ENCODE measurements at regions not wholly inside any gene's neighbourhood (a gene's known extent, or its start where the extent isn't known, plus 50 kb on each side); places are given as distances from the start of the nearest gene placed in this dataset.

DNA sequence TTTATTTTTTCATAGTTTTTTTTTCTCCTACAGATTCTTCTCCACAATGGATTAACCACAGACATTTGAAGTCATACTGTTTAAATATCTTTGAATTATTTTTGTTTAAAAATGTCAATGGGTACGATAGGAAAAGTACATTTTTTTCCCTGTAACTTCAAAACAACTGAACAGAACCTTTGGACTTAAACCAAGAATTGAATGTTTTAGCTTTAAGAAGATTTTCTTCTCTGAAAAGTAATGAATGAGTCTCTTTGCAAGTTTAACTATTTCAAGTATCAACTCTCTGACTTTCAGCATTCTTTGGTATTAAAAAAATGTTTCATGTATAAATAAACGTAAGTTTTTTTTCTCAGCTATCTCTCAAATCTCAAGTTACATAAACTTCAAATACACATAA, 364.3 kb downstream of the FBXO8 start:
- DNase-seq, result no peak

DNA sequence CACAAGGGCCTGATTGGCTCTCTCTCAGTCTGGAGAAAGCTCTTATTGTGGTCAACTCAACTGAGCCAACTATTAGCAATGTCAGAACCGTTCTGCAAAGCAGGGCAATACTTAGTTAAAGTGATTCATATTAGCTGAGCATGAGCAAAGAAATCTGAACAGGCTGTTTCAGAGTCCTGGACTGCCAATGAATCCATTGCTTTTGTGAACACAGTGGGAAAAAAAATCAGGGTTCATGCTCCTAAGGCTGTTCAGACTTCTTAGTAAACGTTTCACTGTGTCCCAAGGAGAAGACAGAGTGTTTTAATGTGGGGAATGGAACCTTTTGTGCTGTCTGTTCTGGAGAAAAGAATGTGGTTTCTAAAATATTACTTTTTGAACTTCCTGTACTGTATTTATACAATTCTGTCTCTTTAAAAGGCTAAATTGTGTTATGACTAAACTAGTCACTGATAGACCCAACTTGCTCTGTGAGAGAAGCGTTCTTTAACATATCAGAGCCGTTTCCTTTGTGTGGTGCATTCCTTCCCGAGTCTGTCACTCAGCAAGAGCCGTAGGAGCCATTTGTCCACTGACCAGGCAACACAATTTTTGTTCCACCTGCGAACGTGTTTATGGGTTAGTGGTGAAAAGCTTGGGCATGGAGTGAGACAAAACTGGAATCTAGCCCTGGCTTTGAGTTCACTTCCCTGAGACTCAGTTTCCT, 366.1 kb downstream of the FBXO8 start:
- DNase-seq, result no peak

DNA sequence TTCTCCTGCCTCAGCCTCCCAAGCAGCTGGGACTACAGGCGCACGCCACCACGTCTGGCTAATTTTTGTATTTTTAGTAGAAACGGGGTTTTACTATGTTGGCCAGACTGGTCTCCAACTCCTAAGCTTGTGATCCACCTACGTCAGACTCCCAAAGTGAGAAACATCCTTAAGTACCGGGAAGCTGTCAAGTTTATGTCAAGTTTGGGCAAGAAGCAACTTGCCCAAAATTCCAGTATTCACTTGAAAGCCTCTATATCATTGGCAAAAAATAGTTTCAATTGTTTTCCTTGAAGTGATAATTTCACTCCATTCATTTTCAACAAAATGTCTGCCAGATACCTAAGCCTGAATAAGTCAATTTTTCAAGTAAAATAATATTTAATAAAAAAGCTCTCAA, 370.0 kb downstream of the FBXO8 start:
- DNase-seq, result no peak

DNA sequence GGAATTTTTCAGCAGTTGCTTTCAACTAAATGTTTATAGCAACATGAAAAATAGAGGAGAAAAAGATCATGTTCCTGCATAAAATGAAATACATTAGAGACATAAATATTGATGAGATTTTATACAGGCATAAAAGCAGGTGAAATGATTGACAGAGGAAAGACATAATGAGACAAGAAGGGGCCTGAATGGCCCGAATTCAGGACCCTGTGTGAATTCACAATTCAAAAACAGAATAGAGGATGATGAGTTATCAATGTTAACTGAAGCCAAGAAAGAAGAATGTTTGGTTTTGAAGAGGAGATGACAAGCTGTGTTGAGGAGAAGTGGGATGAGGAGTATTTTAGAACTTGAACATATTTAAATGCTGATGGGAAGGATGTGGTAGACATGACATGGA, 371.1 kb downstream of the FBXO8 start:
- no peak for DNase-seq

DNA sequence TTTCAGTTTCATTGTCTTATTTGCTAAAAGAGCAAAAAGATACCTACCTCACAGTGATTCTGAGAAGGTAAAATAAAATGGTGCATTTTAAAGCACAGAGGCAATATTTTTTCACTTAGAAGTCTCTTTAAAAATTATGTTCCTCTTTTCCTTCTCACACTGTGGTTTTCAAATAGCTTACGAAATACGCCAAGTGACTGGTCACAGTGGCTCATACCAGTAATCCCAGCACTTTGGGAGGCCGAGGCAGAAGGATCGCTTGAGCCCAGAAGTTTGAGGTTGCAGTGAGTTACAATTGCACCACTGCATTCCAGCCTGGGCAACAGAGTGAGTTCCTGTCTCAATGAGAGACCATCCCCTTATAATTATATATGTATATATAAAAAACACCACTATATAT, 372.6 kb downstream of the FBXO8 start:
- no peak for DNase-seq

DNA sequence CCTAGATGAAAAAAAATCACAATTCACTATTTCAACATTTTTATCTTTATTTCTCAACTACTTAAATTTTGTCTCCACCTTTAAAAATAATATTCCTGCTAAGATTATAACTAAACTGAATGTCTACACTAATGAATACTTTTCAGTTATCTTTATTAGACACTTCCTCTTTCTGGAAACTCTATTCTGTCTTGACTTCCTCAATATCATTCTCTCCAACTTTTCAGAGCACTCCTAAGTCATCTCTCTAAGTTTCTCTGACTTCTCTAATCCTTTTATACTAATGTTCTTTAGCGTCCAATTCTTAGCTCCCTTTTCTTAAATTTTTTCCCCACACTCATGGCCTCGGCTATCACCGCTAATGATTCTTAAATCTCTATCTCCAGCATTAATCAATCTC, 374.2 kb downstream of the FBXO8 start:
- DNase-seq, result no peak

DNA sequence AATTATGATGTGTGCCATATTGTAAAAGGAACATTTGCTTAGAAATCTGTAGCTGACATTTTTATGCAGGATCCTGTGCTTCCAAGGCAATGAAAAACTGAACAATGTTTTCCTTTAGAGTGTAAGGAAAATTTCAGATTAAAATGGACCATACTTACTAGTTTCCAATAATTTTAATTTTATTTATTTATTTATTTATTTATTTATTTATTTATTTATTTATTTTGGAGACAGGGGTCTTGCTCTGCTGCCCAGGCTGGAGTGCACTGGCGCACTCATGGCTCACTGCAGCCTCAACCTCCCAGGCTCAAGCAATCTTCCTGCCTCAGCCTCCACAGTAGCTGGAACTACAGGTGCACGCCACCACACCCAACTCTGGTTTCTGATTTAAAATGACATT, 369.8 kb upstream of the HAND2 start:
- DNase-seq, result no peak

DNA sequence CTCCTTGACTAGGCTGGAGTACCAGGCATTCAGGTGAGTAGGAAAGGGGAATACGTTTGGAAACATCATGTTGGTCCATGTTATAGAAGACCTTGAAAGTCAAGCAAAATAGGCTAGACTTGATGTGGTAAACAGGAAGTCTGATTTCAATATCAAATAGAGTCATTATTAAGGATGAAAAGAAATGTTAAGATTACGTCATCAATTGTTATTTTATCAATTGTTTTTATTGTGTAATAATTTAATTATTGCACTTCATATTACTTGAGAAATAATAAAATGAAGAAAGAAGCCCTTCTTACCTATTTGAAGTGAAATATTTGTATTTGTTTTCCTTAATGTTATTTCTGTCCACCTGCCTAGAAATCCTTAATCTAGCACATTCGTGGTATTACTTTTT, 361.0 kb upstream of the HAND2 start:
- DNase-seq, result no peak

DNA sequence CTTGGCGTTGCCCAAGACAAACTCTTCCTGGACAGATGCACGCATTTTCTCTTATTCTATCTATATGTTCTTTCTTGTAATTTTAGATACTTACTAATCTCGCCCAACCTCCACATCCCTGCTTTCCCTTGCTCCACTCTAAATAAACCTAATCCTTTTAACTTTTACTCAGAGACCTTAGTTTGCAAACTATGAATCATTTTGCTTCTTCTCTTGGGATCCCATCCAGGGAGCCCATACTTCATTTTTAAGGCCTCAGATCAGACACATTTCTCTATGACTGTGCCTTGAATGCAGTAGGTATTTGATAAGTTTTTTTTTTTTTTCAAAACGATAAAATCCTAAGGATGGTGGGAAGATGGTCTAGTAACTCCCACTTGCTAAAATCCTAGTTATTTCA, 353.8 kb upstream of the HAND2 start:
- DNase-seq, result no peak

DNA sequence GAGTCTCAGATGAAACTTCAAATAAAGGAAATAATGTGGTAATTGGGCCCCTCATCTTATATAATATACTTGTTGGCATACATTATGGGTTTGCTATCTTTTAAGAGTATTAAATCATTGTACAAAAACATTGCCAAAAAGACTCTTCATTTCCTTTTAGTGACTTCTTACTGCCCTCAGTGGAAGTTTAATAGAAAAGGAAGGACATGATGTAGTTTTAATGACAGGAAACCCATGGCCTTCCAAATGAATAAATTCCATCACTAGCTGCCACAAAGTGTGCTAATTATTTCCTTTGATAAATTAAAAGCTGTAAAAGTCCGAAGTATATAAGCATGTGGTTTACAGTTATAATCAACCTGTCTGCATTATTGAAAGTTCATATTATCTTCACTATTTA, 350.9 kb upstream of the HAND2 start:
- DNase-seq, result no peak

DNA sequence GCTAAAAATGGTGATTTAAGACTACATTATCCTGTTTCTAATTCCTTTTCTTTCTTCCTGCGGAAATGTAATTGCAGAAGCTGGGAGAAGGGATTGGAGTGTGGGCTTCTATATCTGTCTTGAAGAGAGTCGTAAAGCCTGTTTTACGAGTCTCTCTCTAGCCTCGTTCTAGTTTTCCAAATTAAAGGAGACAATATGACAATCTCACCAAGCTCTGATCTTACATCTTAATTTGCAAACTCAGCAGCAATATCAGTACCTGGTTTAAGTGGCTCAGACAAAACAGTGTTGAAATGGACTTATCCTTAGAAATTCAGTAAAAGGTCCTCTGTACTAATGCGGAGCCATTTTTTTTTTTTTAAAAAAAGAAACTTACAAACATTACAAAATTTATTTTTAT, 349.5 kb upstream of the HAND2 start:
- DNase-seq, result no peak

DNA sequence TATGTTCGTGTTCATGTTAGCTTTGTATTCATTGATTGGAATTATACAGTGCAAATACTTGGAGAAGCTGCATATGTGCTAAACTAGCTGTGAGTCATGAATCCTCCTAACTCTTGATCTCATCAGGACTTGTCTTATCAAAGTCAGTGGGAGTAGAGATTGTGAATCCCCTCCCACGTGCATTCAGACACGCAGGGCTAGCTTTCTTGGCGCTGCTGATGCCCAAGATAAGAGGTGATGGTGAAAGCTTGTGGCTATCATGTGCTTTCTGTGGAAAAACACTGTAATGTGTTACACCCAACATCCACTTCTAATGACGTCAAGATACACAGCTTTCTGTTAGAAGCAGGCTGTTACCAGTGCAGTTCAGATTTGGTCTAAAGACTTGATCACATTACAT, 348.7 kb upstream of the HAND2 start:
- DNase-seq, result no peak

DNA sequence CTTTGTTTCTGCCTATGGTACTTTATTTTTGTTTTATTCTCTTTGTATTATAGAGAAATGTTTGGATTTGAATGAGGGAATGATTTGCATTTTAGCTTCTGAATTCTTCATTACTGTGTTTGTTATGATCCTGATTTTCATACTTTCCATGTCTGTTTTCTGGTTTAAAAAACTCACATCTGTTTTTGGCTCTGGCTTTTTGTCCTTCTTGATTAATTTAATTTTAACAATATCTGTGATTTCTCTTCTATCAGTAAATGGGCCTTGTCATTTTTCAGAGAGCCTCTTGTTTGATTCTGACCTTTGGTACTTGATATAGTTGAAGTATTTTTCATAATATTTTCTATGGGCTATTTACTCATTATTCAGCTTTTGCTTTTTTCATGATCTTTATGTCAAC, 341.6 kb upstream of the HAND2 start:
- DNase-seq, result no peak

DNA sequence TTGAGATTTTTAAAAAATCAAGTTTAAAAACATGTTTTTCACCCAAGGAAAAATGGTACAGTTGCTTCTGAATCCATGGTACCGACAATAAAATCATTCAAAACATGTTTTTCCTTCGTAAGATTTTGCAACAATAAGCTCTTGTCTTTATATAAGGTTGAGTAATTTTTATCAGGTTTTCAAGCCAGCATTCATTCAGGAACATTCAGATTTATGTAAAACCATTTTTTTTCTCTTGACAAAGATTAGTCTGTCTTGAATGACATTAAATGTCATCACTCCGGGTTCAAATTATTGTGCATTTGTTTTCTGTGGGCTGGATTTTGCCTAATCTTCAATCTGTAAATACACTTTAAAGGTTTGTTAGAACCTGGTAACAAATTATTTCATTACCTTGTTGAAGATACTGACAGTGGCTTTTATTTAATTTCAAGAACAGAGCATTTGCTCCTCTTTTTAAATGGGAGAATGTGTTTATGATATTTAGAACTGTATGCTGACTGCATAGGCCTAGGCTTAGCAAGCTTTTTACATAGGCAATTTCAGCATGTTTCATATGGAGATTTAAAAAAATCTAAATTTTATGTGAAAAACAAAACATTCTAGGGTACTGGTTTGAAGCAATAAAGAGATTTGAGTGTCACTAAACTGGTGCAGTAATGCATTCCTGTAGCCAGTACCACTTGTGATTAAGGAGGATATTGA, 336.4 kb upstream of the HAND2 start:
- no peak for DNase-seq

DNA sequence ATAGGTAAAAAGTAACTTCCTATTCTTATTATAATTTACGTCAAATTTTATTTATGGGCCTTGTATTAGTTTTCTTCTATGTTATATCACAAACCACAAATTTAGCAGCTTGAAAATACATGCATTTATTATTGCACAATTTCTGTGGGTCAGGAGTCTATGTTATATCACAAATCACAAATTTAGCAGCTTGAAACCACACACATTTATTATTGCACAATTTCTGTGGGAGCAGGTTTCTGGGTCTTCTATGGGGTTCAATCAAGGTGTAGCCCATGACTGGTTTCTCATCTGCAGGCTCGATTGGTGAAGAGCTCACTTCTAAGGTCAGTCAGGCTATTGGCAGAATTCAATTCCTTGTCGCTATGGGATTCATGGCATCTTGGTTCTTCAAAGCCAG, 332.7 kb upstream of the HAND2 start:
- DNase-seq, result no peak

DNA sequence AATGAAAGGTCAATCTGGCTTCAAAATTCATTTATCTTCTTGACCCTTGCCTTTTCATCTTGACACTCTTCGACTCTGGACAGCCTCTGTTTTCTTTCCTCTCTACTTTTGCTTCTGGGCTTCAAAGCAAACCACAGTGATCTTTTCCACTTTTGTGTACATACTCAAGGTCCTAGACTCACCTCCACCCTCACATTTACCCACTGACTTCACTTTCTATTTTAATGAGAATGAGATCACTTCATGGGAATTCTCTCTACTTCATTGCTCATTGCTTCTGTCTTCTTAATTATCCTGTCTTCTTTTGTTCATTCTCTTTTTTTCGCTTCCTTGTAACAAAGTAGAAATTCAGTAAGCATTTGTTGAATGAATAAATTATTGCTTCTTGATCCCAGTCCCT, 330.1 kb upstream of the HAND2 start:
- no peak for DNase-seq

DNA sequence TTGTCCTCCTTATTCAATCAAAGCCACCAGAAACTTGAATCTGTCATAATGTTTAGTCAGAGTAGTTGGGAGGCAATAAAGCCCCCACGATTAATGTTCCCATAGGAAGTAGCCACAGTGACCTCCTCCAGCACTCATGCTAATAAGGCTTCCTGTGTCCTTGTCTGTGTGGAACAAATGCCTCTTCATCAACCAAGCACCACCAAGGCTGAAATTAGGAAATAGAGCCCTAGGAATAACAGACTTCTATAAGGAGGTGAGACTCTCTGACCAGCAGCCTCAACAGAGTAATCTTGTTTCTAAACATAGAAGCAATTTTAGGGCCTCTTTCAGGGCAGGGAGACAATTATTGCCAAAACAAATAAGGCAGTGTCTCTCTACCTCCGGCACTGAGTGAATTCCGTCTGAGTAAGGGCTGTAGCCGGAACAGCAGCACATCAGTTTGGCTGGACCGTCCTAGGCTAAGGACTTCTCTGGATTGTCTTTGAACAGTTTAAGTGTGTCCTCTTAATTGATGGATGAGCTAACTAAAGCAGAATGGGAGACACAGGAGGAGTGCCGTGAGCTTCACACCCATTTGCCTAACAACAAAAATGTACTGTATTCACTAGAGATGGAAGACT, 329.2 kb upstream of the HAND2 start:
- no peak for DNase-seq

DNA sequence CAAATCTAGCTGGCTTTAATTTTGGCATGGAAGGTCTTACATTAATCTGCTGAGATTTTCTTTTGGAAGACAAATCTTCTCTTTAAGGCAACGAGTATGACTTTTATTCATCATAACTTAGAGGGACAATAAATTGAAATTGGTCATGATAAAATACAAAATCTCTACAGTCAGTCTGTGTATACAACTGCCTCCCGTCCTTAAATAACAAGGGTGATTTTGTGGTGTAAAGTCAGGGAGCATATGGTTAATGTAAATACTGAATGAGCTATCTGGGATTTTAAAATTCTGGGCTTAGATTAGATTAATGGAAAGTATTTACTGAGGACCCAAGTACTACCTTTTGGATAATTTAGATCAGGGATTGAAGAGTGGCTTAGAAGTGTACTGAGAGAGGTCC, 328.4 kb upstream of the HAND2 start:
- DNase-seq, result no peak

DNA sequence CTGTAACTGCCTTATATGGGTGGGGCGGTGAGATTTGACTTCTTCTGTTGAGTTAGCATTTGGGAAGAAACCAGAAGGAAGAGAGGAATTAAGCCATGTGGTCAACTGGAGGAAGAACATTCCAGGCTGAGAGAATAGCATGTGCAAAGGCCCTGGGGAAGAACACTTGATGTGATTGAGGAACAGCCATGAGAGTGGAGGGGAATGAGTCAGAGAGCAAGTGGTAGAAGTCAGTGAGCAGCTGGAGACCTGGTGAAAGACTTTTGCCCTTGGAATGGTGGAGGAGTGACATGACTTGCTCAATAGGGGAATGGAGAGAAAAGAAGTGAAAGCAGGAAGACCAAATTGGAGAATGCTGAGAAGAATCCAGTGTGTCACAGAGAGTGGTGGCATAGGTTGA, 327.8 kb upstream of the HAND2 start:
- DNase-seq, result no peak

DNA sequence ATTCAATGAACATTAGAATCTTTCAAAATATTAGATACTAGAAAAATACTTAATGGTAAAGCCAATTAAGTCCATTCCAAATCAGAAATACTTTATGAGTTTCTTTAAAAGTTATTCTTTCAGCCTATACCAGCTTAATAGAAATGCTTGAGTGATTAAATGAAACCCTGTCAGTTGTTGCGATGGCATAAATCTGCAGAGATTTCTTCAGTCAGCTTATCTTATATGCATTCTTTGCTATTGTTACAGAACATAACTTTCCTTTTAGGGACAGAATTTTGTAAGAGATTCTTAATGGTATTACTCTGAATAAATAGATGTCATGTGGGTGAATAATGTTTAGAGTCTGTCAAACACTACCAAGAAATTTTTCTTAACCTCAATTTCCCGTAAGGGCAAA, 325.0 kb upstream of the HAND2 start:
- no peak for DNase-seq

DNA sequence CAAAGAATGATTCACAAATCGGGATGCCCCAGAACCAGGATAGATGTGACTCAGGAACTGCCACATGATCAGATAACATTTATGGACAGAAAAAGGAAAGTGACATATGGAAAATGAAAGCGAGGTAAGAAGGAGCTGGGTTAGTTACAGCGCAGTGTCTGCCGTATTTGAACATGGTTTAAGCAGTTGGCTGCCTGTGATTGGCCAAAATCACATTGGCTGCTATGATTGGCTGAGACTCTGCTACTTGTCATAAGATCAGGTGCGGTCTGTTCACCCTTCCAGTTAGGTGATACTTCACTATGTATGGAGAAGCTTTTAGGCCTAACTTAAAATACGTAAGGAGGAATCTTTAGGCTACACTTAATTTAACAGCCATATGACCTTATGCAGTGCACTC, 322.7 kb upstream of the HAND2 start:
- no peak for DNase-seq

DNA sequence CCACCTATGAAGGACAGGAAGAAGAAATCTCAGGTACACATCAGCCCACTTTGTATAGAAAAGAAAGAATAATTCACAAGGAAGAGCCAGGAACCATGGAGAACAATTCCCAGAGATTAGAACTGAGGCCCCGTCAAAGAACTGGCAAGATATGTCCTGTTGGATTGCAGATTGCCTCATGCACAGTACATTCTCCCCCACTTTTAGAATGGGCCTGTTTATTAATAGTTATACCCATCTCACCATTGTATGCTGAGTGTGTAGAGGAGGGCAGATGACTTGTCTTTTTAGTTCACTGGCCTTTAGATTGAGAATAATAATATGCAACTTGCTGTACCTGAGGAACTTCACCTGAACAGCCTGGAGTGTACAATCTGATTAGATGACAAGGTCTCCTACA, 315.6 kb upstream of the HAND2 start:
- no peak for DNase-seq

DNA sequence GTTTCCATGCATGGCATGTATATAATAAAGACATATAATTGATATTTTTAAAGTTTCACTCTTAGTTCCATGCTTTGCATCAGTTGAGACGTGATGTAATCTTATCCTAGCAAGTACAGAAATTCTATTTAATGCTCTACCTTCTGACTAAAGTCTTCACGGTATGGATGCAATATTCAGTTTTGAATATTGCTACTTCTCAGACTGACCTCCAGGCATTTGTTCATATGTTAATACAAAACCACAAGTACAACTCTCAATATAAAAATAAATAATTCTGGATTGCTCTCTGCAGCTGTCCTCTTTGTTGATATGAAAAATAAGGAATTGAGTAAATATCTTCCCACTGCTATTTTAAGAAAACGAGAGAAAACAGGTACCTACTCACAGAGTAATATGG, 309.8 kb upstream of the HAND2 start:
- DNase-seq, result no peak

DNA sequence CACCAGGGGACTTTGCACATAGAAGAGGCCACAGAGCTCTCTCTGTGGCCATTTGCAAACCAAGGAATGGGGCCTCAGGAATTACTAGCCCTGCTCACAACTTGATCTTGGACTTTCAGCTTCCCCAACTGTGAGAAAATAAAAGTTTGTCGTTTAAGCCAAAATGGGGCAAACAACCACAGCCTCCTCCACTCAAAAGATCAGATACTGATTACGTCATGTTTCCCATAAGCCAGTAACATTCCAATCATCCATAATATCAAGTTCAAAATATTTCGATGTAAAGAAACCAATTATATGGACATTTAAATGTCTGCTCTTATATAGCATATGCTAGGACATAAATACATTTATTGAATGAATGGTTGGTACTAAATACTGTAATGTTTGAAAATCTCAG, 307.5 kb upstream of the HAND2 start:
- DNase-seq, result no peak

DNA sequence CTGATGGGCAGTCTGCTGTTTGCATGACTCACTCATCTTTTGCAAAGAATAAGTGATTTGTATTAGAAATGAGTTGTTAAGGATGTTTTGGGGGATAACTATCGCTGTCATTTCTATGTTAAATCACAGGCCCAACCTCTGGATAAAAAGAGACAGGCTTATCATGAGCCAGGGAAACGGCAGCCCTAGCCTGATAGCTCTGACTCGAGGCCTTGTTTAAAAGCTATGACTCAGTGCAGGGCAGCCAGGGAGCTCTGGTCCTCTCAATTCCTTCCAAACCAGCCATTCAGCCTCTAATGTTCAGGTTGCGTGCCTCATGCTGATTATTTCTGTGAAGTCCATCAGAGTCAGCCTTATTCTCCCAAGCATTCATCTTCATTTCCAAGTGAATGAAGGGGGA, 305.9 kb upstream of the HAND2 start:
- DNase-seq, result peak; percentile 31
